Activated CD8-positive, alpha-beta T cell treated with anti-CD3 and anti-CD28 coated beads for 36 hours (primary cell): ENCODE measurements at regions not wholly inside any gene's neighbourhood (a gene's known extent, or its start where the extent isn't known, plus 50 kb on each side); places are given as distances from the start of the nearest gene placed in this dataset.

Source experiments
- ATAC-seq: fragments of 200-7000 bp; cut with Tn5 transposase; one replicate; pipeline ENCODE4 v1.10.0; 2021; ENCODE audit warnings: mild to moderate bottlenecking, moderate library complexity
- CTCF ChIA-PET: fragments of 350-600 bp; sonication (Branson Sonifier 250); formaldehyde crosslinking; loops from one replicate; lab custom pipeline; 2021; ENCODE audit warnings: antibody characterized with exemption; lab: Charles Lee
- POLR2A ChIA-PET: fragments of 350-600 bp; sonication (Branson Sonifier 250); formaldehyde crosslinking; loops from one replicate; lab custom pipeline; 2021; ENCODE audit warnings: antibody characterized with exemption; lab: Charles Lee
- DNase-seq: peaks from one replicate; pipeline ENCODE4 v3.0.0-alpha.2; 2020
- H3K27ac Mint-ChIP-seq: one replicate; pipeline ENCODE4 v1.8.0; 2021; ENCODE audit warnings: mild to moderate bottlenecking, mixed read lengths
- H3K27me3 Mint-ChIP-seq: one replicate; pipeline ENCODE4 v1.8.0; 2021; ENCODE audit warnings: mixed read lengths
- H3K36me3 Mint-ChIP-seq: one replicate; pipeline ENCODE4 v1.8.0; 2021; ENCODE audit warnings: low read depth, mixed read lengths
- H3K4me1 Mint-ChIP-seq: one replicate; pipeline ENCODE4 v1.8.0; 2021; ENCODE audit warnings: low read depth, mixed read lengths
- H3K4me3 Mint-ChIP-seq: one replicate; pipeline ENCODE4 v1.8.0; 2021; ENCODE audit warnings: mild to moderate bottlenecking, moderate library complexity, mixed read lengths
- H3K9me3 Mint-ChIP-seq: one replicate; pipeline ENCODE4 v1.8.0; 2021; ENCODE audit warnings: mixed read lengths
- intact Hi-C: fragments of 100-400 bp; cut with micrococcal nuclease; formaldehyde crosslinking; loops from one replicate; pipeline ENCODE4 v1.10.0; 2022
- TF ChIP-seq, protein P1 (sequence below): fragments of 200-600 bp; IDR thresholded peaks from one replicate; pipeline ENCODE4 v1.8.0; 2022; ENCODE audit warnings: antibody characterized with exemption, mild to moderate bottlenecking

DNA sequence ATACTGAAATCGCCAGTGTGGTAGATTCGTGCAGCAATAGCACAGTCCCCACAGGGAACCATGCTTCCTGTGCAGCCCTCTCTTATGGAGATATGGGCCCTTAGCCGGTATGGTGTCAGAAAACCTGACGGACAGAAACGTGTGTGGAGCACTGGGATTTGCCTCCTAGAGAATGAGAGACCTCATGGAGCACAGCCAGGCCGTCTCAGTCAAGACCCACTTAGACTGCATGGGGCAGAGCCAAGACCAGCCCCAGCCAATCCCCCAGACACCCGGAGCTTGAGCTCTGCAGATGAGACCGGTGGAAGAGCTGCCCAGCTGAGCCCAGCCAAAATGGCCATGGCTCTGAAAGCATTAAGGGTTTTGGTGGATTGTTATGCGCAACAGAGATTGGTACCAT lies 163.7 kb downstream of the DLL1 start:
- TF ChIP-seq, protein P1, sequence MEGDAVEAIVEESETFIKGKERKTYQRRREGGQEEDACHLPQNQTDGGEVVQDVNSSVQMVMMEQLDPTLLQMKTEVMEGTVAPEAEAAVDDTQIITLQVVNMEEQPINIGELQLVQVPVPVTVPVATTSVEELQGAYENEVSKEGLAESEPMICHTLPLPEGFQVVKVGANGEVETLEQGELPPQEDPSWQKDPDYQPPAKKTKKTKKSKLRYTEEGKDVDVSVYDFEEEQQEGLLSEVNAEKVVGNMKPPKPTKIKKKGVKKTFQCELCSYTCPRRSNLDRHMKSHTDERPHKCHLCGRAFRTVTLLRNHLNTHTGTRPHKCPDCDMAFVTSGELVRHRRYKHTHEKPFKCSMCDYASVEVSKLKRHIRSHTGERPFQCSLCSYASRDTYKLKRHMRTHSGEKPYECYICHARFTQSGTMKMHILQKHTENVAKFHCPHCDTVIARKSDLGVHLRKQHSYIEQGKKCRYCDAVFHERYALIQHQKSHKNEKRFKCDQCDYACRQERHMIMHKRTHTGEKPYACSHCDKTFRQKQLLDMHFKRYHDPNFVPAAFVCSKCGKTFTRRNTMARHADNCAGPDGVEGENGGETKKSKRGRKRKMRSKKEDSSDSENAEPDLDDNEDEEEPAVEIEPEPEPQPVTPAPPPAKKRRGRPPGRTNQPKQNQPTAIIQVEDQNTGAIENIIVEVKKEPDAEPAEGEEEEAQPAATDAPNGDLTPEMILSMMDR = no peak
- ATAC-seq (no peak), DNase-seq (no peak)
- no peaks in the 10 kb centered on the region for H3K27me3 Mint-ChIP-seq
- CTCF ChIA-PET = no interaction called here
- no peak overlapping the region for H3K4me3 Mint-ChIP-seq
- no peaks in the 10 kb centered on the region for H3K36me3 Mint-ChIP-seq
- no peak overlapping the region for H3K27ac Mint-ChIP-seq
- intact Hi-C loops = no loop called here
- H3K9me3 Mint-ChIP-seq = no peaks in the 10 kb centered on the region
- no peaks in the 10 kb centered on the region for H3K4me1 Mint-ChIP-seq
- POLR2A ChIA-PET = no interaction called here

DNA sequence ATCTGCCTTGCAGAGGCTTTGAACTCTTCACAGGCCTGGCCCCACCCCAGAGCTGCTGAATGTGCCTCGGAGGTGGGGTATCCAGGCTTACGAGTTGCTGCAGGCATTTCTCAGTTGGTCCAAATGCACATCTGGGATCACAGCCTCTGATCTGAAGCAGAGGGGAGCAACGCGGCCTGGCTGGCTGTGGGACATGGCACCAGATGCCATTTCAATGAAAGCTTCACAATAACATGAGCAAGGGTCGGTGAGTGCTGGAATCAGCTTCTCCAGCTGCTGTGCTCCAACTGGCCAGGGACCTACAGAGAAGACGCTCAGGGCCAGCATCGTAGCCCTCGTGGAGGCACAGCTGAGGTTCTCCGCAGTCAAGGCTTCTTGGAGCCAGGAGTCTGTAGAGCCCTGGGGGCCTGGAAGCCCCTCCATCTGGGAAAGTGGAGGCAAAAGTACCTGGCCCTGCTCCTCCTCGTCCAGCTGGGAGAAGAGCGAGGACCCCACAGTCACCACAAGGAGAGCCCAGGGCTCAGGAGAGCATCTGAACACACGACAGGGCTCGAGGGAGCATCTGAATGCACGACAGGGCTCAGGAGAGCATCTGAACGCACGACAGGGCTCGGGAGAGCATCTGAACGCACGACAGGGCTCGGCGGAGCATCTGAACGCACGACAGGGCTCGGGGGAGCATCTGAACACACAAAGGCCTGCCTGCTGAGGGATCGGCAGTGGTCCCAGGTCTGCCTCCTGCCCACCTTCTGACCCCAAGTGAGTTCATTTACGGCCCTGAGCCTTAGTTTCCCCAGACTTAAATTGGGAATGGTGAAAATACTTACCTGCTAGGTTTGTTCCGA lies 165.2 kb downstream of the DLL1 start:
- Mint-ChIP-seq H3K36me3 (peaks cover 2% of the 10 kb centered on the region), H3K27me3 (no peaks in the 10 kb centered on the region), H3K4me1 (no peaks in the 10 kb centered on the region), H3K9me3 (peaks cover 8% of the 10 kb centered on the region), H3K27ac (no peak overlapping the region), H3K4me3 (no peak overlapping the region)
- CTCF ChIA-PET = no interaction called here
- no peak for ATAC-seq
- no peak for DNase-seq
- intact Hi-C loops = no loop called here
- TF ChIP-seq, protein P1 = no peak
- POLR2A ChIA-PET = no interaction called here

DNA sequence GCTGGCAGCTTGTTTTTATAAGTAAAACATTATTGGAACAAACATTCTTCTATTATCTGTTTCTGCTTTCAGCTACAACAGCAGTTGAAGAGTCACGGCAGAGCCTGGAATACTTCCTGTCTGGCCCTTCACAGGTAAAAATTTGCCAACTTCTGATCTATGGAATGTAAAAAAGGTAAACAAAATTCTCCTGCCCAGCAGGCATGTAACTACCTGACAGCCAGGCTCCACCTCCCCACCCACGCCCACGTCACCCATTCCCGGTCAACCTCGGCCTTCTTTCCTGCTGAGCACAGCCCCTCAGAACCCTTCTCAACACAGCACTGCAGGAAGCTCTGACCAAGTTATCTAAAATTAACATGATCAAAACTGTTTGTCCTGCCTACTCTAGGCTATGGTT lies 166.0 kb downstream of the DLL1 start:
- CTCF ChIA-PET = interaction anchor here (1.1 kb wide), 1 partner anchor 175 kb away, joined by 3 read pairs; no protein-coding TSS in a partner anchor
- no peak for DNase-seq
- intact Hi-C loops = no loop called here
- Mint-ChIP-seq H3K9me3 (peaks cover 15% of the 10 kb centered on the region), H3K27ac (no peak overlapping the region), H3K27me3 (no peaks in the 10 kb centered on the region), H3K36me3 (peaks cover 2% of the 10 kb centered on the region), H3K4me1 (no peaks in the 10 kb centered on the region), H3K4me3 (no peak overlapping the region)
- POLR2A ChIA-PET = no interaction called here
- TF ChIP-seq, protein P1 = no peak
- no peak for ATAC-seq

DNA sequence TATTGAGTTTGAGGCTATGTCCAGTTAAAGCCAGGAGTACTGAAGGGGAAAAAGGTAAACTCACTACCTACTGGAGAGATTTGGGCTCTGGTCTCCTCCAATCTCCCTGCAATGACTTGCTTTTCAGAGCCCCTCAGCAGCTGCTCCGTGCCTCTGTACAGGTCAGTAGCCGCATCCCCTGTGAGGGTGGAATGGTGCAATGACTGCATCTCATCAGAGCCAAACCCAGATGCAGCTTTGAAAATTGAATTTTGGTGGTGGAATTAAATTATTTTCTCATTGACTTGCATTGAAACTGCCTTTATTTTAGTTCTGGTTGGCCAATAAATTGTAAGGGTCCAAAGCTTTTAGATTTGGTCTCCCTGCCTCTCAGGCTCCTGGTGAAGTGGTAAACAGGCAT lies 166.7 kb downstream of the DLL1 start:
- intact Hi-C loops = no loop called here
- Mint-ChIP-seq H3K36me3 (peaks cover 2% of the 10 kb centered on the region), H3K9me3 (peaks cover 19% of the 10 kb centered on the region), H3K27ac (no peak overlapping the region), H3K27me3 (no peaks in the 10 kb centered on the region), H3K4me3 (no peak overlapping the region), H3K4me1 (no peaks in the 10 kb centered on the region)
- TF ChIP-seq, protein P1 = no peak
- CTCF ChIA-PET = interaction anchor here (1.1 kb wide), 1 partner anchor 174 kb away, joined by 3 read pairs; no protein-coding TSS in a partner anchor
- POLR2A ChIA-PET = no interaction called here
- DNase-seq (no peak), ATAC-seq (no peak)

DNA sequence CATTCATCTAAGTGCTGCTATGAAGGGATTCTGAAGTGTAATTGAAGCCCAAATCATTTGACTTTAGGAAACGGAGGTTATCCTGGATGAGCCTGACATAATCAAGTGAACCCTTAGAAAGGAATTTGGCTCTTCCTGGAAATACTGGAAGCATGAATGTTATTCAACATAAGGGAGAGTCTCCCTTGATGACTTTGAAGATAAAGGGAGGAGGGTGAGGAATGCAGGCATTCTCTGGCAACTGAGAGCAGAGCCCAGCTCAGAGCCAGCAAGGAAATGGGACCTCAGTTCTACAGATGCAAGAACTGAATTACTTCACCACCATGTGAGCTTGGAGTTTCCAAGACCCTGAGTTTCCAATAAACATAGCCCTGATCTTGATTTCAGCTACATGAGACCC lies 168.2 kb downstream of the DLL1 start:
- intact Hi-C loops = no loop called here

More for the DNA sequence above, 168.2 kb downstream of the DLL1 start:
- Mint-ChIP-seq H3K27me3 (no peaks in the 10 kb centered on the region), H3K4me3 (no peak overlapping the region), H3K36me3 (peaks cover 2% of the 10 kb centered on the region), H3K27ac (no peak overlapping the region), H3K9me3 (peaks cover 19% of the 10 kb centered on the region), H3K4me1 (no peaks in the 10 kb centered on the region)
- ATAC-seq (no peak), DNase-seq (no peak)
- TF ChIP-seq, protein P1 = no peak
- POLR2A ChIA-PET = no interaction called here
- CTCF ChIA-PET = no interaction called here
